ENCODE measurements at regions not wholly inside any gene's neighbourhood (a gene's known extent, or its start where the extent isn't known, plus 50 kb on each side); places are given as distances from the start of the nearest gene placed in this dataset.
"Not testable (repeated sequence)": the region's sequence is repeated elsewhere in the genome, so short reads cannot be mapped to it uniquely, and the experiment has no call there.

GRCh38 chr21:16116798-16117197 lies 387.0 kb downstream of the USP25 start:
- no peaks in the 10 kb centered on the region for H3K4me1 ChIP-seq
- H3K27ac ChIP-seq = no peak overlapping the region
- H3K4me3 ChIP-seq = no peak overlapping the region
- no peak for TF ChIP-seq Cebpa-rat (IDR thresholded peaks at IDR 0.05)
- H3K9me3 ChIP-seq (replicated peaks in 1 of 11) = peaks cover 0 to 12% (median 8%) of the 10 kb centered on the region in 11 experiments; a peak in 11 of 22 replicates
- H3K9ac ChIP-seq = no peak overlapping the region
- H3K36me3 ChIP-seq = no peaks in the 10 kb centered on the region
- no peaks in the 10 kb centered on the region for H3K27me3 ChIP-seq
- no peaks in the 10 kb centered on the region for H4K20me1 ChIP-seq
- no peak overlapping the region for H3K4me2 ChIP-seq

- Histone ChIP-seq H3K9ac (no peak overlapping the region), H3K9me3 (replicated peaks in 1 of 11) (peaks cover 0 to 12% (median 8%) of the 10 kb centered on the region in 11 experiments; a peak in 11 of 22 replicates), H3K4me3 (no peak overlapping the region), H3K27ac (no peak overlapping the region), H4K20me1 (no peaks in the 10 kb centered on the region), H3K4me1 (no peaks in the 10 kb centered on the region), H3K27me3 (no peaks in the 10 kb centered on the region), H3K4me2 (no peak overlapping the region), H3K36me3 (no peaks in the 10 kb centered on the region)
- no peak for TF ChIP-seq Cebpa-rat (IDR thresholded peaks at IDR 0.05)
These were observed 387.5 kb downstream of the USP25 start for GRCh38 chr21:16117331-16117730.

- no peak overlapping the region for H3K9ac ChIP-seq
- peaks cover 0 to 12% (median 9%) of the 10 kb centered on the region in 11 experiments; a peak in 11 of 22 replicates for H3K9me3 ChIP-seq (replicated peaks in 1 of 11)
- no peaks in the 10 kb centered on the region for H3K4me1 ChIP-seq
- no peak for TF ChIP-seq Cebpa-rat (IDR thresholded peaks at IDR 0.05)
- no peaks in the 10 kb centered on the region for H4K20me1 ChIP-seq
- no peak overlapping the region for H3K27ac ChIP-seq
- no peak overlapping the region for H3K4me3 ChIP-seq
- H3K27me3 ChIP-seq = no peaks in the 10 kb centered on the region
- no peak overlapping the region for H3K4me2 ChIP-seq
- no peaks in the 10 kb centered on the region for H3K36me3 ChIP-seq
These were observed 388.2 kb downstream of the USP25 start for GRCh38 chr21:16117851-16118590.

- Histone ChIP-seq H3K4me2 (no peak overlapping the region), H3K4me3 (no peak overlapping the region), H3K27ac (no peak overlapping the region)
These were observed 394.8 kb downstream of the USP25 start for GRCh38 chr21:16124378-16125138.

DNA sequence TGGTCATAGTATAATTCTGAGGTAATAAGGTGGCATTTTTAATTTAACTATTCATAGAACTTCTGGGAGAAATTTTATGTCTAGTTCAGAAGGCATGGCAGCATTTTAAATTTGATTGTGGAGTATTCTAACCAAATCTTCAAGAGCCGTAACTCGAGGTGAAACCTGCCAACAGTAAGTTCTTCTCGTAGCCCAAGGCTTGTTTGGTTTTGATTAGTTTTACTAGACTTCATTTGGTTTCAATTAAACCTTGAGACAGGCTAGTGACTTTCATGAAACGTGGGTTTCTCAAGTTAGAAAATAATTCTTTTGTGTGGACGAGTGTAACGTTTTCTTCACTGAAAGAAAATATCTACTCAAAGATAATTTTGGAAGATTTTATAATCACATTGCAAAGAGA lies 395.5 kb downstream of the USP25 start:
- Histone ChIP-seq H3K9me3 (replicated peaks in 1 of 11) (peaks cover 0 to 5% (median 0%) of the 10 kb centered on the region in 11 experiments; a peak in 1 of 22 replicates), H3K9ac (no peak overlapping the region), H3K4me3 (no peak overlapping the region), H3K36me3 (no peaks in the 10 kb centered on the region), H3K4me2 (no peak overlapping the region), H4K20me1 (no peaks in the 10 kb centered on the region), H3K27me3 (no peaks in the 10 kb centered on the region), H3K4me1 (no peaks in the 10 kb centered on the region), H3K27ac (no peak overlapping the region)
- no peak for TF ChIP-seq Cebpa-rat (IDR thresholded peaks at IDR 0.05)

More at GRCh38 chr21:16124378-16125138, 394.8 kb downstream of the USP25 start:
- TF ChIP-seq Cebpa-rat (IDR thresholded peaks at IDR 0.05) = no peak
- Histone ChIP-seq H3K9me3 (replicated peaks in 1 of 11) (0 out of 22 replicates have a peak, but pooled peaks cover 0 to 4% (median 0%) of the 10 kb centered on the region in 11 experiments), H3K4me1 (no peaks in the 10 kb centered on the region), H4K20me1 (no peaks in the 10 kb centered on the region), H3K27me3 (no peaks in the 10 kb centered on the region), H3K9ac (no peak overlapping the region), H3K36me3 (no peaks in the 10 kb centered on the region)

DNA sequence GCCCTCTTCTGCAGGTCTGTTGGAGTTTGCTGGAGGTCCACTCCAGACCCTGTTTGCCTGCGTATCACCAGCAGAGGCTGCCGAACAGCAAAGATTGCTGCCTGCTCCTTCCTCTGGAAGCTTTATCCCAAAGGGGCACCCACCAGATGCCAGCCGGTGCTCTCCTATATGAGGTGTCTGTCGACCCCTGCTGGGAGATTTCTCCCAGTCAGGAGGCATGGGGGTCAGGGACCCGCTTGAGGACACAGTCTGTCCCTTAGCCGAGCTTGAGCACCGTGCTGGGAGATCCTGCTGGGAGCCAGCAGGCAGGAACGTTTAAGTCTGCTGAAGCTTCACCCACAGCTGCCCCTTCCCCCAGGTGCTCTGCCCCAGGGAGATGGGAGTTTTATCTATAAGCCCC lies 402.7 kb downstream of the USP25 start:
- H3K4me1 ChIP-seq, H3K27ac ChIP-seq, H3K27me3 ChIP-seq, H3K9ac ChIP-seq, H3K36me3 ChIP-seq, H4K20me1 ChIP-seq, H3K4me3 ChIP-seq, H3K4me2 ChIP-seq: not testable (repeated sequence)
- H3K9me3 ChIP-seq (replicated peaks in 1 of 11) = peaks cover 0 to 11% (median 0%) of the 10 kb centered on the region in 11 experiments; a peak in 2 of 22 replicates

DNA sequence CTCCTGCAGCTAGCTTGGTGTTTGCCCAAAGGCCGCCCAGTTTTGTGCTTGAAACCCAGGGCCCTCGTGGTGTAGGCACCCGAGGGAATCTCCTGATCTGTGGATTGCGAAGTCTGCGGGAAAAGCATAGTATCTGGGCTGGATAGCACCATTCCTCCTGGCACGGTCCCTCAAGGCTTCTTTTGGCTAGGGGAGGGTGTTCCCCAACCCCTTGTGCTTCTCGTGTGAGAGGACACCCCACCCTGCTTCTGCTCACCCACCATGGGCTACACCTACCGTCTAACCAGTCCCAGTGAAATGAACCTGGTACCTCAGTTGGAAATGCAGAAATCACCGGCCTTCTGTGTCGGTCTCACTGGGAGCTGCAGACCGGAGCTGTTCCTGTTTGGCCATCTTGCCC lies 403.5 kb downstream of the USP25 start:
- Histone ChIP-seq H3K27me3 (no peaks in the 10 kb centered on the region), H3K27ac (no peak overlapping the region), H3K4me1 (no peaks in the 10 kb centered on the region), H3K9me3 (replicated peaks in 1 of 11) (peaks cover 0 to 11% (median 0%) of the 10 kb centered on the region in 11 experiments; a peak in 2 of 22 replicates), H3K4me3 (no peak overlapping the region), H3K36me3 (no peaks in the 10 kb centered on the region), H3K9ac (no peak overlapping the region), H3K4me2 (no peak overlapping the region), H4K20me1 (no peaks in the 10 kb centered on the region)
- TF ChIP-seq Cebpa-rat (IDR thresholded peaks at IDR 0.05) = no peak

DNA sequence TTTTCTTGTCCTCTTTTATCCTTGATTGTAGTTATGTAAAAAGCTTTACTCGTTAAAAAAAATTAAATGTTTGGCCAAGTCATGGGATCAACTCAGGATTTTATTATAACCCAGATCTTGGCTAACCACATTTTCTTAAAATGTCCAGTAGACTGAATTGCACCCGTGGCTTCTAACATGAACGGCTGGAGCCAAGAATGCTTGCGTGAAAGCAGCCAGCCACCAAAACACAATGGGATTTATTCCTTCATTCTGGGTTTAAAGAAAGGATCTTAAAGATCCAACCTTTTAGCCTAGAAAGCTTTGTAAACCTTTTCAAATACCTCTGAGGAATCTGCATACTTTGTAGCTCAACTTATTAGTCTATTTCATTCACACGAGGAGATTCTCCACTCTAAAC lies 404.4 kb downstream of the USP25 start:
- no peak for TF ChIP-seq Cebpa-rat (IDR thresholded peaks at IDR 0.05)
- Histone ChIP-seq H3K27me3 (no peaks in the 10 kb centered on the region), H3K36me3 (no peaks in the 10 kb centered on the region), H4K20me1 (no peaks in the 10 kb centered on the region), H3K9ac (no peak overlapping the region), H3K27ac (no peak overlapping the region), H3K4me2 (no peak overlapping the region), H3K4me3 (no peak overlapping the region), H3K4me1 (no peaks in the 10 kb centered on the region), H3K9me3 (replicated peaks in 1 of 11) (peaks cover 0 to 11% (median 0%) of the 10 kb centered on the region in 11 experiments; a peak in 2 of 22 replicates)

GRCh38 chr21:16137106-16137505 lies 407.3 kb downstream of the USP25 start:
- Histone ChIP-seq H3K4me1 (no peaks in the 10 kb centered on the region), H3K9me3 (replicated peaks in 1 of 11) (peaks cover 0 to 9% (median 0%) of the 10 kb centered on the region in 11 experiments; a peak in 1 of 22 replicates), H3K36me3 (no peaks in the 10 kb centered on the region), H3K4me2 (no peak overlapping the region), H3K9ac (no peak overlapping the region), H3K27me3 (no peaks in the 10 kb centered on the region), H3K4me3 (no peak overlapping the region), H3K27ac (no peak overlapping the region), H4K20me1 (no peaks in the 10 kb centered on the region)
- no peak for TF ChIP-seq Cebpa-rat (IDR thresholded peaks at IDR 0.05)
